Nucleus accumbens (tissue), 56 donors: ENCODE measurements at regions not wholly inside any gene's neighbourhood (a gene's known extent, or its start where the extent isn't known, plus 50 kb on each side); places are given as distances from the start of the nearest gene placed in this dataset.

Experiments
- DNase-seq, 56 donors: peaks; one replicate each; lab custom pipeline; 2025; lab: John Stamatoyannopoulos, UW

- DNase-seq, result no peak
Measured at GRCh38 chr2:41703123-41703522, 344.7 kb upstream of the PKDCC start.

- no peak for DNase-seq
Measured at GRCh38 chr2:41705634-41706033, 342.2 kb upstream of the PKDCC start.

GRCh38 chr2:41706286-41706685, 341.5 kb upstream of the PKDCC start:
- no peak for DNase-seq

- no peak for DNase-seq
Measured at GRCh38 chr2:41707790-41708451, 339.9 kb upstream of the PKDCC start.

GRCh38 chr2:41709702-41710599, 337.9 kb upstream of the PKDCC start:
- DNase-seq, result no peak

- no peak for DNase-seq
Measured at GRCh38 chr2:41710944-41711343, 336.9 kb upstream of the PKDCC start.

- no peak for DNase-seq
Measured at GRCh38 chr2:41711736-41712135, 336.1 kb upstream of the PKDCC start.

- DNase-seq, result no peak
Measured at GRCh38 chr2:41716497-41716896, 331.3 kb upstream of the PKDCC start.

- DNase-seq, result no peak
Measured at GRCh38 chr2:41717839-41718238, 330.0 kb upstream of the PKDCC start.

- no peak for DNase-seq
Measured at GRCh38 chr2:41718705-41719104, 329.1 kb upstream of the PKDCC start.

GRCh38 chr2:41719756-41720155, 328.1 kb upstream of the PKDCC start:
- DNase-seq, result no peak

- DNase-seq, result no peak
Measured at GRCh38 chr2:41720331-41721251, 327.2 kb upstream of the PKDCC start.

- DNase-seq, result no peak
Measured at GRCh38 chr2:41722668-41723369, 325.0 kb upstream of the PKDCC start.

- DNase-seq, result no peak
Measured at GRCh38 chr2:41723526-41723925, 324.3 kb upstream of the PKDCC start.

GRCh38 chr2:41724465-41724864, 323.4 kb upstream of the PKDCC start:
- DNase-seq, result no peak

GRCh38 chr2:41725901-41726300, 321.9 kb upstream of the PKDCC start:
- DNase-seq, result no peak

- no peak for DNase-seq
Measured at GRCh38 chr2:41726364-41726763, 321.5 kb upstream of the PKDCC start.

- no peak for DNase-seq
Measured at GRCh38 chr2:41727152-41727551, 320.7 kb upstream of the PKDCC start.

- no peak for DNase-seq
Measured at GRCh38 chr2:41727711-41728110, 320.1 kb upstream of the PKDCC start.

GRCh38 chr2:41728788-41729338, 319.0 kb upstream of the PKDCC start:
- DNase-seq, result no peak
